NB4 (cell line): ENCODE measurements at regions not wholly inside any gene's neighbourhood (a gene's known extent, or its start where the extent isn't known, plus 50 kb on each side); places are given as distances from the start of the nearest gene placed in this dataset.

Source experiments
- TF ChIP-seq, protein P1 (sequence below): IDR thresholded peaks from one replicate; pipeline ENCODE4 v1.5.1; 2012; ENCODE audit warnings: low read depth, low read length
- TF ChIP-seq, protein P2 (sequence below): IDR thresholded peaks from 2 replicates; pipeline ENCODE4 v1.6.1; 2011; ENCODE audit warnings: low read depth, low read length

DNA sequence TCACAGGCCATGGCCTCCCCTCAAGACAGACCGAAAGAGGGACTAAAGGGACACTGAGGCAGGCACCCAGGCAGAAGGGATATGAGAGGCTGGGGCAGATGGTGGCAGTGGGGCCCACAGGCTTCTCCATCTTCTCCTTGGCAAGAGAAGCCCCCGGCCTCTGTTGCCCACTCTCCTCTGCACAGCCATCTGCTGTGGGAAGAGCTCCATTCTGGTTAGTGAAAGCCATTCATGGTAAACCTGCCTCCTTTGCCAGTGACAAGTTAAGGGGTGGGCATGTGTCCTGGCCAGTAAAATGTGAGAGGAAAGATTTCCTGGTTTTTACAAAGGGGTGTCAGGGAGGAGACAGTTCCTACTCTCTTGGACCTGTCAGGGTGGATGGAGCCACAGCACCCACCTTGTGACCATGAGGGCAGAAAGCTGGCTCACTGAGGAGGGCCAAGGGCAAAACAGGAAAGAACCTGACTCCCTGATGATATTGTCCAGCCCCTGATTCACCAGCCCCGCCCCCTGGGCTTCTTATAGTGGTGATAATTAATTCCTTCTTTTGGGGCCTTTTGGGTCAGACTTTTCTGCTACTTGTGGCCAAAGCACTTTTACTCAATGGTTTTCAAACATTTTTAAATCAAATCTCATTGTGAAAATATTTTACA lies 130.4 kb upstream of the SMAD3 start:
- TF ChIP-seq, protein P1, sequence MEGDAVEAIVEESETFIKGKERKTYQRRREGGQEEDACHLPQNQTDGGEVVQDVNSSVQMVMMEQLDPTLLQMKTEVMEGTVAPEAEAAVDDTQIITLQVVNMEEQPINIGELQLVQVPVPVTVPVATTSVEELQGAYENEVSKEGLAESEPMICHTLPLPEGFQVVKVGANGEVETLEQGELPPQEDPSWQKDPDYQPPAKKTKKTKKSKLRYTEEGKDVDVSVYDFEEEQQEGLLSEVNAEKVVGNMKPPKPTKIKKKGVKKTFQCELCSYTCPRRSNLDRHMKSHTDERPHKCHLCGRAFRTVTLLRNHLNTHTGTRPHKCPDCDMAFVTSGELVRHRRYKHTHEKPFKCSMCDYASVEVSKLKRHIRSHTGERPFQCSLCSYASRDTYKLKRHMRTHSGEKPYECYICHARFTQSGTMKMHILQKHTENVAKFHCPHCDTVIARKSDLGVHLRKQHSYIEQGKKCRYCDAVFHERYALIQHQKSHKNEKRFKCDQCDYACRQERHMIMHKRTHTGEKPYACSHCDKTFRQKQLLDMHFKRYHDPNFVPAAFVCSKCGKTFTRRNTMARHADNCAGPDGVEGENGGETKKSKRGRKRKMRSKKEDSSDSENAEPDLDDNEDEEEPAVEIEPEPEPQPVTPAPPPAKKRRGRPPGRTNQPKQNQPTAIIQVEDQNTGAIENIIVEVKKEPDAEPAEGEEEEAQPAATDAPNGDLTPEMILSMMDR: no peak
- TF ChIP-seq, protein P2, sequence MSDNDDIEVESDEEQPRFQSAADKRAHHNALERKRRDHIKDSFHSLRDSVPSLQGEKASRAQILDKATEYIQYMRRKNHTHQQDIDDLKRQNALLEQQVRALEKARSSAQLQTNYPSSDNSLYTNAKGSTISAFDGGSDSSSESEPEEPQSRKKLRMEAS: no peak
